Activated CD4-positive, alpha-beta T cell treated with anti-CD3 and anti-CD28 coated beads for 24 hours (primary cell): ENCODE measurements at regions not wholly inside any gene's neighbourhood (a gene's known extent, or its start where the extent isn't known, plus 50 kb on each side); places are given as distances from the start of the nearest gene placed in this dataset.

Source experiments
- DNase-seq, 2 donors: peaks; one replicate each; pipeline ENCODE4 v3.0.0-alpha.2; 2020; ENCODE audit warnings: low read depth in 2 of 2

- no peak for DNase-seq
Observed at GRCh38 chr17:14901376-14901775, 363.8 kb downstream of the PMP22 start.

DNA sequence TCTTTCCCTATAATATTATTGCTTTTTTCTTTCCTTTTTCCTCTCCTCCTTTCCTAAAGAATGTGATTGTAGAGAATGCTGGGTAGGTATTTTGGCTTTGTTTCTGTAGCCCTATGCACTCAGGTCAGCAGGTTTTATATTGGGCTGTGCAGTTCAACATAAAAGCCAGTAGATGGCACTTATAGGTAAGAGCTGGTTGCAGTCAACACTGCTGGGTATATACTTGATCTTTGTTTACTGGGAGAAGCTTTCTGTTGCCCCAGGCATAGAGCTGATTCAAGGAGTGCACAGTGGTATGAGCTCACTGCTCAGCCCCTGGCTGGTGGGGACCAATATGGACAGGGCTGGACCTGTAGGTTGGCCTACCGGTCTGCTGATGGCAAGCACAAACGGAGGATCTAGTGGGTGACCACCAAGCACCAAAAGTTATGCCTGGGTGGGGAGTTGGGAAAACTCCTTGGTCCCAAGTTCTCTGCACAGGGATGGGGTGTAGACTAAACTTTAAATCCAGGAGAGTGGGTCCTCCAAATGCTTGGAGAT is 378.9 kb downstream of the PMP22 start:
- DNase-seq: no peak

- DNase-seq: no peak
Observed at GRCh38 chr17:14882131-14882530, 383.0 kb downstream of the PMP22 start.

DNA sequence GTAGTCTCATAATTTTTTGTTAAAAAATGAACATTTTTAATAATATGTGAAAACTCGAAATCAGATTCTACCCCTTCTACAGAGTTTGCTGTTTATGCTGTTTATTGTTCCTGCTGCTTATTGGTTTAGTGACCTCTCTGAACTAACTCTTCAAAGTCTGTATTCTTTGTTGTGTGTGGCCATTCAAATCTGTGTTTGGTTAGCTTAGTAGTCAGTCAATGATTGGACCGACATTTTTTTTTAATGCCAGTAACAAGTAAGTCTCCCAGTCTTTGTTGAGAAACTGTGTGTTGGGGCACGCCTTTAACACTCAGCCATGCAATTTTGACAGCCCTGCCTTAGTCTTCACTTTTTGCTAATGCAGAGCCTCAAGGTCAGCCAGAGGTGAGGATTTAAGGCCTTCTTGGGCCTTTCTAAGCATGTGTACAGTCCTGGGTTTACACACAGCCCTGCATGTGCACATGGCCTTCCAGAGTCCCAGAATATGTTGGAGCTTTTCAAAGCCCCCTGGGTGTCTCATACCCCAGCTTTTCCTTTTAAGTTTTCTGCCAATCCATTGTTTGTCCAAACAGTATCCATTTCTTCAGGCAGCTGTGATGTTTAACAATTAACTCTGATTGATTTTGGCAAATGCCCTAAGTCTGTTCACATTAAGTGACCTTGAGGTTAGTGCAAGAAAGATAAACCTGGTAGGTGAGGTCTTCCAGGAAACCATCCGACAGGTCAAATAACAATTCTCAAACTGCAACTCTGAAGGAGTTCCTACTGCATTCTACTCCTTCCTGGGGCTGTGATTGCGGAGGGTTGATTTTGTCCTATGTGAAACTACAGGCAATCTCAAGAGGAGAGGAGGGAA is 389.3 kb downstream of the PMP22 start:
- no peak for DNase-seq

DNA sequence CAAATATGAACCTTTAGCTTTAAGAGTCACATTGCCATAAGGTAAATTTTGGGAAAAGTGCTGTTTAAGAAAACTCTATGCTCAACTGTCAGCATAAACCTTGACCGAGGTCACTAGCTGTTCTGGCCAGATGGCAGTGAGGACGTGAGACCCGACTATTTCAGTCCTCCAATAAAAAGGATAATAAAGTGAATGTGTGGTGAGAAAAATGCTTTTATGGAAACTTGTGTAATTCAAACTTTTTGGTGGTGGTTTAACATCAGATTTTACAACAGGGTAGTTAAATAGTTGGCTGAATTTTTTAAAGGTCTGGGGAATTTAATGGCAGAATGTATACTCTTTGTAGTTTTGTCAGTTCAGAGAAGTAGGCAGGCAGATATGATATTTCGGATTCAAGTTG is 391.1 kb downstream of the PMP22 start:
- no peak for DNase-seq

DNA sequence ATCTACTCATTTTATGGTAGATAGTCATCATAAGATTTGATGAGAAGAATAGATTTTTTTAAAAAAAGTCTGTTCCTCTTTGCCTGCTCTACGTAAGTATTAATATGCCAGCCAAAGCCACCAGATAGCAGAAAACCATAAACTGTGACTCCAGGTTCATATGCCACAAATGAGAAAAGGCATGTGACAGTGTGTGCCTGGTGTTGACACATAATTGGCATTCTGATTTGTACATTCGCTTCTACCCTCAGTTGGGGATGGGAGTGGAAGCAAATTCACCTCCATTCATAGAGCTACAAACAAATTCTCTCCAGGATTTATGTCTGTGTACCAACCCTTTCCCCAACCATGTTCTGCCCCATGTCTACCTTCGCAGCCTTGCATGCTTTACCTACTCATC is 391.6 kb downstream of the PMP22 start:
- DNase-seq: no peak

DNA sequence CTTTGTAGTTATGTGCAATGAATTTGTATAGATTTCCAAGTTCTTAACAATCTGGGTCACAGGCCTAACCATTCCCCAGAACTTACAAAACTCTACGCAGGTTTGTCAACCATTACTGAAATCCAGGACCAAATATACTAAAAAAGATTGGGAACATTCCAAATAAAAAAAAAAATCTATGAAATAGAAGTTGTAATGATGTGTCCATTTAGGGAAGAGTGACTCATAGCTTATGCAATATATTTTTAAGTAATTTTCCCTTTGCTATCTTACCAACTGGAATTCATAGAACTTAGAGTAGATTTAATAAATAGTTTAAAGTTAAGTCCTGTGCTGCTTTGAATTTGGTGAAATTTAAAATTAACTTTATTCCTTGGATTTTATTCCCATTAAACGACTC is 393.2 kb downstream of the PMP22 start:
- no peak for DNase-seq

DNA sequence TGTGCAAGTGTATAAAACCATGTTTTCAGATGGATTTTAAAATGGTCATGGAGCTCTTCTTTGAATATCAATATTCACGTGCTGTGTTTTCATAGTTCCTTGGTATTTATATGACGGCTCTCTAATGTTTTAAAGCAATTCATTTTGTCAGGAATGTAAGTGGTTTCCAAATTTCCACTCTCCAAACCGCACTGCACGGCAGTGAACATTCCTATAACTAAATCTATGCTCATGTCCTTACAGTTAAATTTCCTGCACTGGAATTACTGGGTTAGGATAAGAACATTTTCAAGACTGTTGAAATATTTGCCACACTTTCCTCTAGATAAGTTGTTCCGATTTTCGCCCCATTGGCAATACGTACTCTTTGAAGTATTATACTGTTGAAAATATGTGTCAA is 398.9 kb downstream of the PMP22 start:
- no peak for DNase-seq

DNA sequence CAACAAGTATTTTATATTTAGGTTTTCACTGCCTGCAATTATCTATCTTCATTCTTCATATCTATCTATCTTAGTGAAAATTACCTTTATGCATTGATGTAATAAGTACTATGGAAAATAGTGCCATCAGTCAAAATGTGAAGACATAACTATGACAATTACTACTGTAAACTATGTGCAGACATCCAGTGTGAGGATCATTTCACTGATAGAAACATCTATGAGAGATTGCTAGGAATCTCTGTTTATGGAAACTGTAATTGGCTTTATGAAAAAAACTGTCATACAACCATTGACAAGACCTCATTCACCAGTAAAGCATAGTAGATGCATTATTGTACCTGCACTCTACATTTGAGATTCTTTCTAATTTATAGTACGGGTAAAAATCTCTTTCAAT is 401.0 kb downstream of the PMP22 start:
- no peak for DNase-seq

- DNase-seq: no peak
Observed at GRCh38 chr17:14859542-14859941, 405.6 kb downstream of the PMP22 start.

- DNase-seq: no peak
Observed at GRCh38 chr17:14856176-14856575, 408.9 kb downstream of the PMP22 start.

DNA sequence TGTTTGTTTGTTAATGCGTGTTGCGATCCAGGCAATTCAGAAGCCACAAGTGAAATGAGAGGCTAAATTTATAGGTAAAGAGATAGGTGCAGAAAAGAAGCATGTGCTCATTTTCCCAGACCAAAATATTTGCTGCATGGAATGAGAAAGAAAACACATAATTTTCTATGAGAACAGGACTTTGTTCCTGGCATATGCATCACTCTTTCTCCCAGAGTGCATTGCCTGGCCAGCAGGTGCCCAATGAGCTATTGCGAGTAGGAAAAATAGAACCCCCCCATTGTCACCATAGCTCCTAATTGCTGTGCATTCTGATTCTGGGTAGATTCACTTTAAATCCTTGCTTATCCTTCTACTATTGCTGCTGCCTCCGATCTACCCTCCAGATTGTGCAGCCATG is 410.4 kb downstream of the PMP22 start:
- no peak for DNase-seq

GRCh38 chr17:14845591-14846281 is 419.4 kb downstream of the PMP22 start:
- DNase-seq: no peak

- DNase-seq: no peak
Observed at GRCh38 chr17:14843086-14843795, 421.9 kb downstream of the PMP22 start.

GRCh38 chr17:14840616-14841231 is 424.4 kb downstream of the PMP22 start:
- DNase-seq: no peak

DNA sequence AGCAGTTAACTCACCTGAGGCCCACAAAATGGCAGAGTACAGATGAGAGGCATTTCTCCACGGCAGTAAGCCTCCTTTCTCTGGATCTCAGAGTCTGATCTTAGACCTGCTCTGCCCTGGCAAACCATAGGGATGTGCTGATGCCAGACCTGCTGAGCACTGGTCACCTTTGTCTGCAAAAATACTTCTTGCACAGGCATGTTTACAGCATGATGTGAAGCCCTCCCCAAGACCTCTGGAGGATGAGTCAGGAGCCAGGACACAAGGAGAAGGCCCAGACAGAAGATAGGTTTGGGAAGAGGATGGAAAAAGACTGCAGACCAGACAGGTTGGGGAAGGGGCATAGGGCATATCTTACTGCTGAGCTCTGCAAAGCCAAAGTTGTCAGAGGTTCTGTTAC is 426.6 kb downstream of the PMP22 start:
- no peak for DNase-seq

DNA sequence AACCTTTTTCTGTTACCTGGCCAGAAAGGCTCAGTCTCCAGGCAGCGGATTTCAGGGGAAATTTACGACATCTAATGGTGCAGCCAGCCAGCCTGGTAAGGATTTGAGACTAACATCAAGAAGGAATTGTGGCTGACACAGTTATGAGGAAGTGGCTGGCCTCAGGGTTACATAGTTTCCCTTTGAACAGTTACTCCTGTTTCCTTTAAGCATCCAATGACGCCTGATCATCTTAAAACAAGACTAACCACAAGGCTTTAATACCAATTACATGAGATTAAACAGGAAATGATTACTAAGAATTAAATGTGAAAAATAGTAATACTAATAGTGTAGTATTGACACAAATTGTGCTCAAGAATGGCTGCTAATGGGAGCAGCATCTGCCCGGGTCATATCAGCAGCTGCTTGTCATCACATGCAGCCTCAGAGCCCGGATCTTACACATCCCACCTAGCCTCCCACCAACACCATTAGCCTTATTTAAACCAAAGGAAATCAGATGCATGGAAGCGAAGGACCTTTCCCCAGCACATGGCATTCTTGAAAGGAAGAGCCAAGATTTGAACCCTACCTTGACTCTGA is 431.8 kb downstream of the PMP22 start:
- no peak for DNase-seq

GRCh38 chr17:14831491-14831890 is 433.6 kb downstream of the PMP22 start:
- DNase-seq: no peak

- DNase-seq: no peak
Observed at GRCh38 chr17:14827396-14827919, 437.7 kb downstream of the PMP22 start.

- DNase-seq: no peak
Observed at GRCh38 chr17:14826358-14826757, 438.8 kb downstream of the PMP22 start.

DNA sequence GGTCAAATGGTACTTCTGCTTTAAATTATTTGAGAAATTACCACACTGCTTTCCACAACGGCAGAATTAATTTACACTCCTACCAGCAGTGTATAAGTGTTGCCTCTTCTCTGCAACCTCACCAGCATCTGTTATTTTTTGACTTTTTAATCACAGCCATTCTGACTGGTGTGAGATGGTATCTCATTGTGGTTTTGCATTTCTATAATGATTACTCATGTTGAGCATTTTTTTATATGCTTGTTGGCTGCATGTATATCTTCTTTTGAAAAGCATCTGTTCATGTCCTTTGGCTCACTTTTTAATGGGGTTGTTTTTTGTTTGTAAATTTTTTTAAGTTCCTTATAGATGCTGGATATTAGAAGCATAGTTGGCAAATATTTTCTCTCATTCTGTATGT is 446.7 kb downstream of the PMP22 start:
- no peak for DNase-seq
